ENCODE measurements at regions not wholly inside any gene's neighbourhood (a gene's known extent, or its start where the extent isn't known, plus 50 kb on each side); places are given as distances from the start of the nearest gene placed in this dataset.

GRCh38 chr18:56233595-56233994 is 404.8 kb downstream of the TXNL1 start:
- Histone ChIP-seq H2BK5ac (ENCODE audit: low read depth, low read length) (no peak overlapping the region), H2BK15ac (ENCODE audit: low read length) (no peak overlapping the region), H4K5ac (ENCODE audit: insufficient read length, low read depth, low read length) (no peak overlapping the region), H3K27ac (ENCODE audit: low read depth, low read length) (no peak overlapping the region), H3K36me3 (ENCODE audit: control insufficient read depth in 2 of 4, insufficient read depth in 4 of 4, low read length in 3 of 4) (no peaks in the 10 kb centered on the region), H3K27me3 (replicated peaks in 1 of 4; ENCODE audit: control insufficient read depth in 3 of 4, extremely low read depth in 1 of 4, insufficient read depth in 3 of 4, low read length in 3 of 4) (peaks cover 0 to 1% (median 0%) of the 10 kb centered on the region in 4 experiments; a peak in 1 of 7 replicates), H3K23ac (ENCODE audit: insufficient read length) (no peak overlapping the region), H3K18ac (ENCODE audit: extremely low read depth, low read length) (no peak overlapping the region), H3K79me1 (ENCODE audit: low read depth, low read length) (no peaks in the 10 kb centered on the region), H3K14ac (ENCODE audit: insufficient read length) (no peak overlapping the region), H3K4me3 (ENCODE audit: extremely low read depth in 1 of 4, insufficient read depth in 2 of 4, low read depth in 3 of 4, low read length in 4 of 4) (no peak overlapping the region), H3K9ac (replicated peaks in 1 of 4; ENCODE audit: extremely low read depth in 1 of 4, low read depth in 3 of 4, low read length in 3 of 4) (no peak overlapping the region), H4K91ac (replicated peaks; ENCODE audit: insufficient read length, low read length) (no peak overlapping the region), H3K4me2 (ENCODE audit: insufficient read depth in 1 of 2, low read depth in 2 of 2, low read length in 2 of 2) (no peak overlapping the region), H3K79me2 (ENCODE audit: control insufficient read depth in 1 of 2, insufficient read depth in 2 of 2, low read length in 2 of 2) (no peaks in the 10 kb centered on the region), H2AK5ac (ENCODE audit: low read depth, low read length) (no peak overlapping the region), H3K4ac (replicated peaks; ENCODE audit: insufficient read length, low read depth, low read length) (no peak overlapping the region), H3K56ac (replicated peaks; ENCODE audit: insufficient read length, low read depth, low read length) (no peak overlapping the region), H4K8ac (ENCODE audit: extremely low read depth, insufficient read depth, low read length) (no peak overlapping the region), H3K9me3 (ENCODE audit: insufficient read depth in 2 of 2, low read depth in 1 of 2, low read length in 1 of 2) (no peaks in the 10 kb centered on the region), H2BK12ac (ENCODE audit: low read depth, low read length) (no peak overlapping the region), H3K4me1 (replicated peaks in 1 of 4; ENCODE audit: control insufficient read depth in 3 of 4, insufficient read depth in 4 of 4, low read length in 3 of 4) (no peaks in the 10 kb centered on the region), H3K23me2 (ENCODE audit: low read depth, low read length) (no peaks in the 10 kb centered on the region), H4K20me1 (replicated peaks in 1 of 2; ENCODE audit: control insufficient read depth in 1 of 2, insufficient read depth in 2 of 2, low read length in 2 of 2) (no peaks in the 10 kb centered on the region), H2AFZ (ENCODE audit: low read length) (no peak overlapping the region), H2BK120ac (replicated peaks; ENCODE audit: low read depth, low read length) (no peak overlapping the region), H2BK20ac (ENCODE audit: low read length) (no peak overlapping the region)
- ChIA-PET CTCF (ENCODE audit: partially characterized antibody) (no interaction called here), POLR2A (ENCODE audit: partially characterized antibody) (no interaction called here)
- FAIRE-seq (no peak), DNase-seq (ENCODE audit: low read depth in 1 of 2, low spot score in 2 of 2) (no peak)
- TF ChIP-seq JUND (IDR thresholded peaks at IDR 0.05; ENCODE audit: low read length) (no peak), RNF2 (IDR thresholded peaks at IDR 0.05; ENCODE audit: borderline replicate concordance, low read depth, low read length, missing control alignments, poor library complexity, severe bottlenecking) (no peak), SAP30 (IDR thresholded peaks at IDR 0.05; ENCODE audit: insufficient read depth, insufficient replicate concordance, low read length) (no peak)
- 82% methylated on average over 2 of the region's 2 CpGs; no CpG with 5 or more reads in 1 of the 2 experiments for WGBS, 2 experiments (ENCODE audit: extremely low coverage in 1 of 2, insufficient coverage in 1 of 2, insufficient read length in 1 of 2, insufficient replicate concordance in 2 of 2, low coverage in 1 of 2, low lambda C conversion rate in 2 of 2, missing lambda C conversion rate in 1 of 2)

All from H1 (cell line).